ENCODE measurements at regions not wholly inside any gene's neighbourhood (a gene's known extent, or its start where the extent isn't known, plus 50 kb on each side); places are given as distances from the start of the nearest gene placed in this dataset.
"Not testable (repeated sequence)": the region's sequence is repeated elsewhere in the genome, so short reads cannot be mapped to it uniquely, and the experiment has no call there.

DNA sequence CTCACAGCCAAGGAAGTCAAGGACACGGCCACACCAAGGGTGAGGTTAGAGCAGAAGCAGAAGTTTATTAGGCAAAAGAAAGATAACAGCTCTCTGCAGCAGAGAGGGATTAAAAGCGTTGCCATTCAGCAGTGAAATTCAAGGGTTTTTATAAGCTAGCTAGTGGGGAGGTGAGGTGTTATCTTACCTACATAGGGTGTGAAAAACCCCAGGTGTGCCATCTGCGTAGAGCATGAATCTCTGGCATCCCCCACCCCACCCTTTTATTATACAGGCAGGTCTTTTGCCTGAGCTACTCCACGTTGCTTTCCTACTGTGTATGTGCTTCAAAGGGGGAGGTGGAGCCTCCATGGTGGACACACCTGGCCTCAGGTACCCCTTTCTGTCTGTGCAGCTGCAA, 135.4 kb downstream of the ARHGAP11B start:
- DNase-seq: not testable (repeated sequence)

DNA sequence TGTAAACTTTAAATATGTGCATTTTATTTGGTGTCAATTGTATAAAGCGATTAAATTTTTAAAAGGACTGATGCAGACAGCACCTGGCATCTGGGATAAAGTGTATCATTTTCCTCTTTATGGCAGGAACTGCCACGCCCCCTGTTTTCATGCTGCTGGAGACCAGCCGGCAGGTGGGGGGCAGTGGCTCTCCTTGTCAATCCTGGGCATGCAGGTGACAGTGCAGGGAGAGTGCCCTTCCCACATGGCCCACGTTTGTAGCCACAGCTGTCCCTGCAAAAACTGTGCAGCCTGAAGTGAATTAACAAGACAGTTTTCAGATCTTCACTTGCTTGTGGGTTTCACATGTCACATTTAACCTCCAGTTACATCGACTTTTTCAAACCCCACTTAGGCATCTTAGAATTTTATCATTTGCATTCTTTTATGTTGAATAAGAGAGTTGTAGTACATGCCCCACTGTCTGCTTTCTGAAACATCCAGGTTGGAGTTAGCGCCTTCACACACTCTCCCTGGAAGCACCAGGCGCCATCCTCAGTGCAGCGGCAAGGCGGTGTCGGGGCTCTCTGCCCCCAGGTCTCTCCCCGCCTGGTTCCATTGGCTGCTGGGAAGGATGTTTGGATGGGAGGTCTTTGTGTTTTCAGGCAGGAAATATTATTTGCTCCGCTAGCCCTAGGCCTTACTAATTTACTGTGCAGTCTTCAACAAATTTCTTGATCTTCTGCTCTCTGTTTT, 134.2 kb upstream of the FAN1 start:
- DNase-seq: not testable (repeated sequence)

DNA sequence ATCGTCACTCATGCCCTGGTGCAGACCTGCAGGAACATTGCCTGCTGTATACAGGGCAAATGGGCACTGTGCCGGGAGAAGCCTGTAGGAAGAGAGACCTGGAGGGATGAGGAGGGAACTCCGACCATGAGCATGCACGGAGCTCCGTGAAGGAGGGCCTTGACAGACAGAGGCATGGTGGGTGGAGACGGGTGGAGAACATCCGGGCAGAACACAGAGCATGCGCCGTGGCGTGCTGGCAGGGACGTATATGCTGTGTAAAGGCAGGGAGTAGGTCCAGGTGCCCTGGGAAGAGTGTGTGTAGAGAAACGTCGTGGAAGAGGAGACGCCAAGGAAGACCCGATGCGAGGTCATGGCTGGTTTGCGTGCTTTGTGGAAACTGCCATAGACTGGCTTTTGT, 133.0 kb upstream of the FAN1 start:
- DNase-seq: no peak

DNA sequence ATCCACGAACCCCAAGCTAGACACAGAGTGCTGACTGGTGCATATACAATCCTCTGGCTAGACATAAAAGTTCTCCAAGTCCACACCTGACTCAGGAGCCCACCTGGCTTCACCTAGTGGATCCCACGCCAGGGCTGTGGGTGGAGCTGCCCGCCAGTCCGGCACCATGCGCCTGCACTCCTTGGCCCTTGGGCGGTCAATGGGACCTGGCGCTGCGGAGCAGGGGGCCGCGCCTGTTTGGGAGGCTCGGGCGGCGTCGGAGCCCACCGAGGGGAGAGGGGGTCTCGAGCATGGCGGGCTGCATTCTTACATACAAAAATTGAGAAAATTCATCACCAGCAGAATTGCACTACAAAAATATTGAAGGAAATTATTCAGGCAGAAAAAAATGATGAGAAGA, 120.7 kb upstream of the FAN1 start:
- DNase-seq: no peak

DNA sequence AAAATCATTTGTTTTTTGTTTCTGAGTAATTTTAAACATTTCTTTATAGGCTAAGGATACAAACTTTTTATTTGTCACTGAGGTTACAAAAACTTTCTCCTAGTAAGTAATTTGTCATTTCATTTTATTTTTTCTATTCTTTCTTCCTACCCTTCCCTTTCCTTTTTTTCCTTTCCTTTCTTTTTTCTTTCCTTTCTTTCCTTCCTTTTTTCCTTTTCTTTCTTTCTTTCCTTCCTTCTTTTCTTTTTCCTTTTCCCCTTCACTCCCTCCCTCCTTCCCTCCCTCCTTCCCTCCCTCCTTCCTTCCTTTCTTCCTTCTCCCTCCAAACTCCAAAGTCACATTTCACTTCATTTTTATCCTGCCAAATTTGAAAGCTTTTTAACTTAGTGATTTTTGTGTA, 115.1 kb upstream of the FAN1 start:
- DNase-seq: no peak

DNA sequence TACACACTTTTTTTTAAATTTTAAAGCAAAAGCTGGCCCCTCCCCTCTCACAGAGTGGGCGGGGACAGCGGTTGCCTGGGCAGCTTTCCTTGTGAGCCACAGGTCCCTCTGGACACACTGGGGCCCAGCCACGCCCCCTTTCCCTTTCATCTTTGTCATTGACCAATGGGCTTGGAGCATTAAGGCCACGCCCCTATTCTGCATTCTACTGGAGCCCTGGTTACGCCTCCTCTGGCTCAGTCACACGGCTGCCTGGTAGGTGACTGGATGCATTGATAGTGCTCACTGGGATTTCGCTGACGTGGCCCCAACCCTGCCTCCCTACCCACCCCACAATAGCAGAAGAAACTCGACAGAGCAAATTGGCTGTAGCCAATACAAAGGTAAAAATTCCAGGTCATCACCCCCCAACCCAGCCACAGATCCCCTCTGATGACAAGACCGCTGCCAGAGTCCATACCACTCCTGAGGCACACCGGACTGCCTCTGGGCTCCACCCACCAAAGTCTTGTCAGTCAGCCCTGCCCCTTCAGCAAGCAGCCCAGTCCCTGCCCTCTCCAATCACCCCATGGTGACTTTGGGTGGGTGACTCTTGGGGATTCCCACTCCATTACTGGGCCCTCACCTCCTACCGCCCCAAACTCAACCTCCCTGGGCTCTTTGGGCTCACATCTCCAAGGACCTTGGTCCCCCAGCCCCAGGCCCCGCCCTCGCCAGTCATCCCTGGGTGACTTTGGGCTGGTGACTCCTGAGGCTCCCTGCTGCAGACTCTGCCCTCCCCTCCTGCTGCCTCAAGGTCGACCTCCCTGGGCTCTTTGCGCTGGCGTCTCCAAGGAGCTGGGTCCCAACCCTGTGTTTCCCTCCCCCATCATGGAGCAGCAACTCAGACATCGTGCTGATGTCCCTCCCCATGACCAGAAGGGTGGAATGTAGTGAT, 112.2 kb upstream of the FAN1 start:
- DNase-seq: no peak

DNA sequence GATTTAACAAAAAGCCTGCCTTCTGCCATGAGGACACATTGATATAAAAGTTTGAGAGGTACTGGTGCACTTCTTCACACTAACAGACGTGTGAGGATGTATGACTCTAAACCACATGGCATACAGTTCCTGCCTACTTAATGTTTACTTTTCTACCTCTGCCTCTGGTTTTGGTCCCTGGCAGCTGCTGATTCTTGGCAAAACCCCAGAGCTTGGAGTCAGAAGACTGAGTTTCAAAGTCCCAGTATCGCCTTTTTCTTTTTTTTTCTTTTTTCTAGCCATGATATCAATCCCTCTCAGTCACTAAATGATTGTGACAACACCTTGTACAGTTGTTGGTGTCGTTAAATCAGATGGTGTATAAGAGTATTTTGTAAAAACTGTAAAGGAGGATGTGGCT, 110.9 kb upstream of the FAN1 start:
- not testable (repeated sequence) for DNase-seq

DNA sequence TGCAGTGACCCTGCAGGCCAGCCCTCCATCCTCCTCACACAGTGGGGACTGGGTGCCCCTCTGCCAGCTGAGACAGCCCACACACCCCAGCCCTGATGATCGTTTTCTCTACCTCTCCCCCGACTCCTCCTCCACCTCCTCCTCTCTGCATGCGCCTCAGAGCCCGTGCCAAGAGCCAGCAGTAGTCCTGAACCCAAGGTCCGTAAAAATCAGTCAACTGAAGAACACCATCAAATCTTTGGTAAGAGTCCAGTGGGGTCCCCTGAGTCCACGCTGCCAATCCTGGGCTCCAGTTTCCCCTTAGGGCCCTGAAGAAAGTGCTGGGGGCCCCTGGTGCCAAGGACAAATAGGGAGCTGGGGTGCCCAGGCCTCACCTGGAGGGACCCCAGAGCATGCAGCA, 109.3 kb upstream of the FAN1 start:
- no peak for DNase-seq

DNA sequence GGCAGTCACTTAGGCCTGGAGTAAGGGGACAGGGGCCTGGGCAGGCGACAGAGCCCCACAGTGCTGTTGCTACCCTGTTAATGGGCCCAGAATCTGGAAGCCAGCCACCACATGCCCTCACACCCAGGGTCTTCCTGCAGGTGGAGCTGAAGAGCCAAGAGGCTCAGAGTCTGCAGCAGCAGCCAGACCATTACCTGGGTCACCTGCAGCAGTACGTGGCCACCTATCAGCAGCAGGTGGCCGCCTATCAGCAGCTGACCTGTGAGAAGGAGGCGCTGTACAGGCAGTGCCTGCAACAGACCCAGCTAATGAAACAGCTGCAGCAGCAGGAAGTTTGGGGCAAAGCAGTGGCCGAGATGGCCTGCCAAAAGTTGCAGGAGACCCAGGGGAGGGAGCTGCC, 104.2 kb upstream of the FAN1 start:
- not testable (repeated sequence) for DNase-seq

DNA sequence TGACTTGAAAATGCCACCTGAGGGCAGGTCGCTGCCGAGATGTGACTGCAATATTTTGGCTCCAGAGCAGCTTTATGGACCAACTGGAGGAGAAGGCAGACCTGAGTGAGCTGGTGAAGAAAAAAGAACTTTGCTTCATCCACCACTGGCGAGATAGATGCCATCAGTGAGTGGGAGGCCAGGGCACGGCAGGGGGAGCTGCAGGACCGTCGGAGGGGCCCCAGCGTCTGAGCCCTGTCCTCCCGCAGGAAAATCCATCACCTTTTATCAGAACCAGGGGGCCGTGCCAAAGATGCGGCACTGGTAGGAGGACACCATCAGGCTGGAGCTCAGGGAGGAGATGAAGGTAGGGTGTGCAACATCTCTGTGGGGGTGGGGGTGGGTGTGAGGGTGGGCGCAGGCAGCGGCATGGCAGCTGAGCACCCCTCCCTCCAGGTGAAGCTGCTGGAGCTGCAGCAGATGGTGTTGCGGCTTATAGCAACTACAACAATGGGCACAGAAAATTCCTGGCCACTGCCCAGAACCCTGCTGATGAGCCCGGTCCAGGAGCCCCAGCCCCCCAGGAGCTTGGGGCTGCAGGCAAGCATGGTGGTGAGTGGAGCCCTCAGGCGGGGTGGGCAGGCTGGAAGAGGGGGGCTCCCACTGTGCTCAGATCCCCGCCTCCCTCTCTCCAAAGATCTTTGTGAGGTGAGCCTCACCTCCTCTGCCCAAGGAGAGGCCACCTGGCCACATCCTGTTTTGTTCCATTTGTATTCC, 102.4 kb upstream of the FAN1 start:
- not testable (repeated sequence) for DNase-seq

DNA sequence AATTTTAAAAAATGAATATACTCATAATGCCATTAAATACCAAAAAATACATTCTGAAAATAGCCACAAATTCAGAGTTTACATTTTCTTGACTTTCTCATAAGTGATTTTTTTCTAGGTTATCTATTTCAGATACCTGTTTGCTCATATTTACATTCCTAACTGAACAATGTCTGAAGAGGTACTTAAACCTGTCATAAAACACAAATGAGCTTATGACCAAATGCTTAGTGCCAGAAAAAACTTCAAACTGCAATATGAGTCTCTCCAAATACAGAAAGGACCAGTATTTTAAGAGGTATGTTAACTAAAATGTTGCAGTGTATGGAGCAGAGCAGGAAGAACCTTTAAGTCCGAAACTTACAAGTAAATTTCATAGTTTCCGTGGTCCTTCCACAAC, 101.7 kb upstream of the FAN1 start:
- DNase-seq: not testable (repeated sequence)

DNA sequence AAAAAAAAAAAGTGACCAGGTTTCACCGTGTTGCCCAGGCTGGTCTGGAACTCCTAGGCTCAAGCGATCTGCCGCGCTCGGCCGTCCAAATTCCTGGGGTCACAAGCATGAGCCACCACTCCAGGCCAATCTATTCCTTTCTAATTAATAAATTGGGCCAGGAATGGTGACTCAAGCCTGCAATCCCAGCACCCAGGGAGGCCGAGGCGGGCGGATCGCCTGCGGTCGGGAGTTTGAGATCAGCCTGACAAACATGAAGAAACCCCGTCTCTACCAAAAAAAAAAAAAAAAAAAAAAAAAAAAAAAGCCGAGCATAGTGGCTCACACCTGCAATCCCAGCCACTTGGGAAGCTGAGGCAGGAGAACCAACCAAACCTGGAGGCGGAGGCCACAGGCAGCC, 100.0 kb upstream of the FAN1 start:
- not testable (repeated sequence) for DNase-seq

DNA sequence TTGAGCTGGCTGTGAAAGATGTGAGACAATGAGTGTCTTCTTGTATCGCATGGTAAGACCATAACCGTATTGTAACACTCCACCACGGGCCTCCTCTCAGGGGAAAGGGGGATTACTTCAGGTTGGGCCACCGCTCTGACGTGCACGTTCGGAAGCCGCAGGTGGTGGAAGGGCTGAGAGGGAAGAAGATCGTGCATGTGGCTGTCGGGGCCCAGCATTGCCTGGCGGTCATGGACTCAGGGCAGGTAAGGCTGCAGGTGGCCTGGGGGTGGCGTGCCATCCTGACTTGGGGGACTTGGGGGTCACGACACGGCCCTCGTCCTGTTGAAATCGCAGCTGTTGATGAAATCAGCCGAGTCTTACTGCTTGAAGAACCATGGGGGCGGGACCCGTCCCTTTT, 87.3 kb upstream of the FAN1 start:
- no peak for DNase-seq

DNA sequence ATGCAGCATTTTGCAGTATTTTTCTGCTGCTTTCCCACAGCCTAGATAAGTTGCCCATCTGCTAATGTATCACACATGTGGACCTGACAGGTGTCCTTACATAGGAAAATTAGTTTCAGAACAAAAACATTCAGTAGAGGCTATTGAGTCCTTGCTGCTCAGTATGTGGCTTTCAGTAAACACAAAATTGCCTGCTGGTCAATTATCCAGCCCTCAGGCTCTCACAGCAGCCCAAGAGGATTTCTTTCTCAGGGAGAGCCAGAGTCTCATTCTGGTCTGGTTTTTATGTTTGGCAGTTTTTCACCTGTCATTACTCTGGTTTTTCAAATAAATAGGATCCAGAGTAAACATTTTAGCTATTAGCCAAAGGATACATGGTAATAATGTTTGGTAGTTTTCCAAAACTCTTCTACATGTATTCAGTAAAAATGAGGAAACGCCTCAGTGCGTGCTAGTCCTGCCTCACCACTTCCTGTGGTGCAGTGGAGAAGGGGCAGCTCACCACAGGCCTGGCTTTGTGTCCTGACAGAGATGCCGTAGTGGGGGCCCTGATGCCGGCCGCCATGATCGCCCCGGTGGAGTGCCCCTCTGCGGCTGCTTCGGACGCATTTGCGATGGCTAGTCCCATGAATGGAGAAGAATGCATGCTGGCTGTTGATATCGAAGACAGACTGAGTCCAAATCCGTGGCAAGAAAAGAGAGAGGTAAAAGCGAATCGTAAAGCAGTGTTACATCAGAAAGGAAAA, 80.5 kb upstream of the FAN1 start:
- DNase-seq: peak in 1 of 5 donors; percentile 30

DNA sequence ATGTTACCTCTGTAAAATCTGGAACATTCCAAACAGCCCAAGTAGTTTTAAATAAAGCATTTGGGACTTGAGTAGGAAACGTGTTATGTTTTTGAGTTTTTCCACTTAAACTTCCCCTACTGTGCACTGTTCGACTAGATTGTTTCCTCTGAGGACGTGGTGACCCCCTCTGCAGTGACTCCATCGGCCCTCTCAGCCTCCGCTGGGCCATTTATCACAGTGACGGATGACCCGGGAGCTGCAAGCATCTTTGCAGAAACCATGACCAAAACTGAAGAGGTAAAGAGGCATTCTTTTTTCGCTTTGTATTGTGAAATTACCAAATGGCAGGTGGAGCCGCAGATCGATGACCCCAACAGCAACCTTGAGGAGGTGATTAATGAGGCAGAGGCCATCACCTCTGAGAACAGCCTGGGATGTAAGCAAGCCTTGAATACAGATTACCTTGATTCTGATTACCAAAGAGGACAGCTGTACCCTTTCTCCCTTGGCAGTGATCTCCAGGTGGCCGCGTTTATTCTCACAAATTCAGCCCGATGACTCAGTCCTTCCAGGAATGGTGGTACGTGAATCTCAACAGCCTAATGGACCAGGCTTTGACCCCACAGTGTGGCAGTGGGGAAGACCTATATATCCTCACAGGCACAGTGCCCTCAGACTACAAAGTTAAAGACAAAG, 79.1 kb upstream of the FAN1 start:
- DNase-seq: no peak

DNA sequence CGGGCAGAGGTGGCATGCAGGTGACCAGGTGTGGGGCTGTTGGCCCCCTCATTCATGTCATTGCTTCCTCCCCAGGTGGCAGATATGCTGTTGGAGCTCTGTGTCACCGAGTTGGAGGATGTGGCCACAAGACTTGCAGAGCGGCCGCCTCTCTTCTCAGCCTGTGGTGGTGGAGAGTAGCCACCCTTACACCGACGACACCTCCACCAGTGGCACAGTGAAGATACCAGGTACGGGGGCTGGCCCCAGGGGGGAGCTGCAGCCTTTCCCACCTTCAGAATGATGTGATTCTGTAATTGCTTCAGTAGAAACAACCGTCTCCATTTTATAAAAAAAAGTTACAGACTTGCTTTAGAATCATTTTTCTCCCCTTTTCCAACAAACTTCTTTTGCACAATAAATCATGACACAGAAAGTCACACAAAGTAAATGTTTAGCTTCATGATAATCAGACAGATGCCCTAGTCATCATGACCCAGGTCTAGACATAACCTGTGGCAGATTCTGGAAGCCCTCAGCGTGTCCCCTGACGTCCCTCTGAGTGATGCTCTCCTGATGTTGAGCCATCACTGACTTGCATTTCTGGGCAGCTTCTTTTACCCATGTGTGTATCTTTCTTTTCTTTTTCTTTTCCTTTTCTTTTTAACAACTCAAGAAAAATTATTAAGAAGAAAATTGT, 76.0 kb upstream of the FAN1 start:
- DNase-seq: no peak

DNA sequence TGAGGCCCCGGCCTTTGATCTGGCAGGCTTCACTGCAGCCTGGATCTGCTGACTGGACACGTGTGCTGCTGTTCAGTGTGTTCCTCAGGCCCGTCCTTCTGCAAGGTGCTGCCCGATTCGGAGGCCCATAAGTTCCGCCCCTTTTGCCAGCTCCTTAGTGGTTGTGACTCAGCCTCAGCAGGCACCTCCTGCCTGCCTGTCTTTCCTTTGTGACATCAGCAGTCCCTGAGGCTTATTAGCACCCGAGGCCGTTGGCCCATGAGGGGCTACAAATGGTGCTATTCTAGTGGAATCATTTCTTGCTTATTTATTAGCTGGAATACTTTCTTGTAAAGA, 75.4 kb upstream of the FAN1 start:
- not testable (repeated sequence) for DNase-seq

DNA sequence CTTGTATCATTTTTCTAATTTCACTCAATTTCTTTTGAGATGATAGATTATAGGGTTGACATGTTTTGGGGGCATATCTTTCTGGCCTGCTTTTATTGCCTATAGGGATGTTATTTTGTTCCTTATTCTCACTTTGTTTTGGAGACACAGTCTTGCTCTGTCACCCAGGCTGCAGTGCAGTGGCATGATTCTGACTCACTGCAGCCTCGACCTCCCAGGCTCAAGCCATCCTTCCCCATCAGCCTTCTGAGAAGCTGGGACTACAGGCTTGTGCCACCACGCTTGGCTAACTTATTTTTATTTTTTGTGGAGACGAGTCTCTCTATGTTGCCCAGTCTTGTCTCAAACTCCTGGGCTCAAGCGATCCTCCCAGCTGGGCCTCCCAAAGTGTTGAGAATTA, 72.8 kb upstream of the FAN1 start:
- DNase-seq: no peak

DNA sequence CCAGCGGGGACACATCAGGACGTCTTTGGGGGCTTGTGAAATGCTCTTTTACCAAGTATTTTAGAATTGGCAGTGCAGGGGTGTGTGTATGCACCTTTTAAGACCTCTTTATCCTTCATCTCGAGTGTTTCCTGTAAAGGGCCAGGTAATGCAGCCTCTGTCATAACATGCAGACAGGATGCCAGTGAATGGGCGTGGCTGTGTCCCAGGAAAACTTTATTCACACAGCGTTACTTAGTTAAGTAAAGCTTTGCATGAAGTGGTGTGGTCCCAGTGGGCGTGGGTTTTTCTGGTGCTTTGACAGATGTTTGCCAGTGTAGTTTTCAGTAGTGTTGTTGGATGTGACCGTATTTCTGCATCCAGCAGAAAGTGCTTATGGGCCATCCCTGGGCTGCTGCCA, 70.3 kb upstream of the FAN1 start:
- DNase-seq: not testable (repeated sequence)

DNA sequence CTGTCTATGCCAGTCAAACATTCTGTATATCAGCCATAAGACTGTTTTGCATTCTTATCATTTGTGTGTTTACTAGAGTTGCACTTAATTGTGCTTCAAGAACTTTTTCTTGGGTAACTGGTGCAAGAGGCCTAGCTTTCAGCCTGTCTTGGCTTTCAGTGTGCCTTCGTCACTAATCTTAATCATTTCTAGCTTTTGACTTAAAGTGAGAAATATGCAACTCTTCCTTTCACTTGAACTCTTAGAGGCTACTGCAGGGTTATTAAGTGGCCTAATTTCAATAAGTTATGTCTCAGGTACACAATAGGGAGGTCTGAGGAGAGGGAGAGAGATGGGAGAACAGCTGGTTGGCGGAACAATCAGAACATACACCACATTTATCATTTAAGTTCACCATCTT, 62.1 kb upstream of the FAN1 start:
- DNase-seq: not testable (repeated sequence)

DNA sequence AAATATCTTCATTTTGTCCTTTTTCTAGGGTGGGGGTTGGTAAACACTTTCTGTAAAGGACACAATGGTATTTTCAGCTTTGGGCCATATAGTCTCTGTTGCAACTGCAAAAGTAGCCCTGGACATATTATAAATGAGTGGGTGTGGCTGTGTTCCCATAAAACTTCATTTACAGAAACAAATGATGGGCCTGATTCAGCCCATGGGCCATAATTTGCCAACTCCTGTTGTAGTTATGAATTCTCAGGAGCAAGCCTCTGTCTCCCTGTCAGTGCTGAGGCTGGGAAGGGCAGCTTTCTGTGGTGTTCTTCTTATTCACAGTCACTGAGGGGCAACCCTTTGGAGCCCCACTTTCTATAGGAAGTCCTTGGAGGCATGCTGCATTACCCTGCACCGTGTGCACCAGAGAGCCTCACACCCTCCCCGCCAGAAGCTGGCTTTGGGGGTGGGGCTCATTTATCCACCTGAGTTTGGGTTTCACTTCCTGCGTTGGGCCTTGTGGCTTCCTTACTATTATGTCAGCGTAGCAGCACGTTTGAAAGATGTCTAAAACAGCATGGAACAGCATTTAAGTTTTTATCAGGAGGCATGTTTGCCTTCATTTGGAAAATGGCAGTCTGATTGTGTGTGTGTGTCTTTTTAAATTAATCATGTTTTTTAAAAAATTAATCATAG, 60.8 kb upstream of the FAN1 start:
- peak in 3 of 5 donors; percentile 20 to 76 (median 28) for DNase-seq

All from T-helper 1 cell (primary cell).